AG09319 (cell line): ENCODE measurements at regions not wholly inside any gene's neighbourhood (a gene's known extent, or its start where the extent isn't known, plus 50 kb on each side); places are given as distances from the start of the nearest gene placed in this dataset.

Source experiments
- DNase-seq: peaks from one replicate; pipeline ENCODE4 v3.0.0-alpha.2; 2010; ENCODE audit warnings: low read depth; ENCODE audit errors: extremely low read depth
- TF ChIP-seq, protein P1 (sequence below): IDR thresholded peaks from 2 replicates; pipeline ENCODE4 v1.5.1; 2011; ENCODE audit warnings: low read depth, mild to moderate bottlenecking, inconsistent platforms, low read length, moderate library complexity

DNA sequence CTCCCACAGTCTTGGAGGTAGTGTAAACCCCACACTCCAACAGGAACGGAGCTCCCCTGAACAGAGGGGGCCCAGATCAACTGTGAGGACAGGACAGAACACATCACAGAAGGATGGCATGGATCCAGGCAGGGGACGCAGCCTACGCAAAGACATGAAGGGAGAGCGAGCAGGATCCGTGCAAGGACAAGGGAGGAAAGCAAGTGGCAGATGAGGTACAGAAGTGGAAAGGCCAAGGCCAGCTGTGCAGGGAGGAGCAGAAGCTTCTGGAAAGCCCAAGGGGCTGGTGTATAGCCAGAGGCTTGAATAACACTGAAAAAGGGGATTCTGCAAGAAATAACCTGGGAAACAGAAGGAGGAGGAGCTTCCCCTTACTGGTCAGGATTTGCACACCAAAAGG, 81.2 kb downstream of the SIPA1L2 start:
- no peak for DNase-seq

DNA sequence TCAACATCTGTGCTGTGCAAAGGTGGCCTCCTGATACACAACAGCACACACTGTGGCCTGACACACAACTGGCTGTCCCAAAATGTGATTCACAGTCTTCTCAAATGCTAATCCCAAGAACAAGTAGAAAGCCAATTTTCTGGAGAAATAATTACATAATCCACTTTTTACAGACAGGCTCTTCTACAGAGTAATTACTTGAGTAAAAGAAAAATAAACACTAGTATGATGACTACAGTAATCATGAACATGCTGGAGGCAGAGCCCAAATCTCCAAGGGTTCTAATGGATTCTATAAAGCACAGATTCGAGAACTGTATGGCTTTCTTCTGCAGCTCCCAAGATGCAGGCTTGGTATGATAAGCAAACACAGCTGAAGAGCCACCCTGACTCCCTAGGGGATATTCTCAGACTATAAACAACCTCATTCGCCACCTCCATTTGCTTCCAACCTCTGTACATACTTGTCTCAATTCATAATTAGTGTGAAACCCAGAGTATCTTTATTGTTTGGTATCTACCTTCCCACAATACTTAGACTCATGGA, 81.9 kb downstream of the SIPA1L2 start:
- DNase-seq: no peak
- TF ChIP-seq, protein P1, sequence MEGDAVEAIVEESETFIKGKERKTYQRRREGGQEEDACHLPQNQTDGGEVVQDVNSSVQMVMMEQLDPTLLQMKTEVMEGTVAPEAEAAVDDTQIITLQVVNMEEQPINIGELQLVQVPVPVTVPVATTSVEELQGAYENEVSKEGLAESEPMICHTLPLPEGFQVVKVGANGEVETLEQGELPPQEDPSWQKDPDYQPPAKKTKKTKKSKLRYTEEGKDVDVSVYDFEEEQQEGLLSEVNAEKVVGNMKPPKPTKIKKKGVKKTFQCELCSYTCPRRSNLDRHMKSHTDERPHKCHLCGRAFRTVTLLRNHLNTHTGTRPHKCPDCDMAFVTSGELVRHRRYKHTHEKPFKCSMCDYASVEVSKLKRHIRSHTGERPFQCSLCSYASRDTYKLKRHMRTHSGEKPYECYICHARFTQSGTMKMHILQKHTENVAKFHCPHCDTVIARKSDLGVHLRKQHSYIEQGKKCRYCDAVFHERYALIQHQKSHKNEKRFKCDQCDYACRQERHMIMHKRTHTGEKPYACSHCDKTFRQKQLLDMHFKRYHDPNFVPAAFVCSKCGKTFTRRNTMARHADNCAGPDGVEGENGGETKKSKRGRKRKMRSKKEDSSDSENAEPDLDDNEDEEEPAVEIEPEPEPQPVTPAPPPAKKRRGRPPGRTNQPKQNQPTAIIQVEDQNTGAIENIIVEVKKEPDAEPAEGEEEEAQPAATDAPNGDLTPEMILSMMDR: no peak

More for the DNA sequence above, 81.2 kb downstream of the SIPA1L2 start:
- TF ChIP-seq, protein P1: no peak

DNA sequence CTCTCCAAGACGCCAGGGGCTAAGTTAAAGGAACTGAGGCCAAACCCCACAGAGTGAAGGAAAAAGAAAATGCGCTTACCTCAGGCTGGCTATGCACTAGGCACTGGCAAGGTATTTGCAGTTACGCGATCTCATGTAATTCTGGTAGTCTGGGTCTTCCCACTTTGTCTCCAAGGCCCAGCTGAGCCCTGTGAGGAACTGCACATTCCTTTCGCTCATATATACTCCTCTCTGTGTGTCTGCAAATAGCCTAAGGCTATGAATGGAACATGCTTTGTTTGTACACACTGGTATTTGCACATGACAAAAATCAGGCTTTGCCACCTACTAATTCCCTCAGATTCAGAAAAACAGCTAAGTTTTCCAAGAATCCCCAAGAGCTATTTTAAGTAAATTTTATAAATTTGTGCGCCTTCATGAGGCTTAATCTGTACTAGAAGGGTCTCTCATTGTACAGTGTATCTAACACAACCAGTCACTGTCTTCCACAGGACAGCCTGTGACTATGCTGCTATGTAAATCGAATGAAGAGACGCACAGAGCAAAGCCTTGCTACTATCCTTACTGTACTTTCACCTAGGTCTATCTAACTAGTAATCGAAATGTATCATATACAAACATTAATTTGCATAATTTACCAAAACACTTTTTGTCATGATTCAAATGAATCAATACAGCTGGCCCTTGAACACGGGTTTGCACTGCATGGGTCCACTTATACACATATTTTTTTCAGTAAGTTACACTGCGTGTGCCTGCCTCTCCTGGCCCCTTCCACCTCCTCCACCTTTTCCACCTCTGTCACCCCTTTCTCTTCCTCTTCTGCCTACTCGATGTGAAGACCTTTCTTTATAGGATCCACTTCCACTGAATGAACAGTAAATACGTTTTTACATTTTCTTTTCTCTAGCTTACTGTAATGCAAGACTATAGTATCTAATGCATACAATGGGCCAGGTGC, 87.0 kb downstream of the SIPA1L2 start:
- TF ChIP-seq, protein P1: no peak
- DNase-seq: no peak

DNA sequence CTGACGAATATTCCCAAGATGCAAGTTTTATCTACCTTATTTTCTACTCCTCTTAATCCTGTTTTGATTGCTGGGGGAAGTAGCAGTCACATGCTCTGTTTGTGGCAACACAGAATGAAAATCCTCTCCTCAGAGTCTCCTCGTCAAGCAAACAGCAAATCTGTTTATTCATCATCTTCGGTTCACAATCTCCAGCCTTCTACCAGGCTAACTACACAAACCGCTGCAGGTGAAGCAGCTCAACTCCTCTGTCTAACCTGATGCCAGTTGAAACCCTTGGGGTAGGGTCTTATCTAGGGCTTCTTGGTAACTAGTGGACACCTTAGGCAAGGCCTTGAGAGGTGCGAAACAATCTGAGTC, 91.0 kb downstream of the SIPA1L2 start:
- DNase-seq: no peak
- TF ChIP-seq, protein P1: no peak

DNA sequence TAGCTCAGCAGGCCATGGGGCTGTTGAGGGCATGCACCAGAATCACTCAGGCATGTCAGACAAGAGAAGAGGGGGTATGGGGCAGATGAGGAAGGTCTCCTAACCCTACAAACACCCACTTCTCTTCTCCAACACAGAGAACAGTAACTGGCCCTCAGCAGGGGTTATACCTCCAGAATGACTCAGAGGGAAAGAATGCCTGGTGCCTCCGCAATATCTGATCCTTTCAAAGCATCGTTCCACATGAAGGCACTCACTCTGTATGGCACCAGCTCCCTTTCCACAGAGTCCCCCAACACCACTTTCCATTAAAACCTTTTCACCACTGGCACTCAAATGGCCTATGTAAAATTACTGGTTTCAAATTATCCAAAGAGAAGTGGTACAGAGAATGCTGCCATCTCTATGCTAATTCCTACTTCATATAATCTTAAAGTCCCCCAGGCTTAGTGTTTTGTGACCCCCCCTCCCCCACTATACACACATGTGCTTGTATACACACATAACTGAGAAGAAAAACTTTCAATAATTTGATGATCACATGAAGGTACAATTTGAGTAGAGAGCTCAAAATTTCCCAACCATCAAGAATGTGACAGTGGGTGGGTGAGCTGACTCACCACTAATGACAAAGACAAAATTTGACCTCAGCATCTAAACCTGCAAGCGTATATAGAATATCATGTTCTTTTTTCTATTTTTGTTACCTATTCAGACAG, 91.5 kb downstream of the SIPA1L2 start:
- DNase-seq: no peak

DNA sequence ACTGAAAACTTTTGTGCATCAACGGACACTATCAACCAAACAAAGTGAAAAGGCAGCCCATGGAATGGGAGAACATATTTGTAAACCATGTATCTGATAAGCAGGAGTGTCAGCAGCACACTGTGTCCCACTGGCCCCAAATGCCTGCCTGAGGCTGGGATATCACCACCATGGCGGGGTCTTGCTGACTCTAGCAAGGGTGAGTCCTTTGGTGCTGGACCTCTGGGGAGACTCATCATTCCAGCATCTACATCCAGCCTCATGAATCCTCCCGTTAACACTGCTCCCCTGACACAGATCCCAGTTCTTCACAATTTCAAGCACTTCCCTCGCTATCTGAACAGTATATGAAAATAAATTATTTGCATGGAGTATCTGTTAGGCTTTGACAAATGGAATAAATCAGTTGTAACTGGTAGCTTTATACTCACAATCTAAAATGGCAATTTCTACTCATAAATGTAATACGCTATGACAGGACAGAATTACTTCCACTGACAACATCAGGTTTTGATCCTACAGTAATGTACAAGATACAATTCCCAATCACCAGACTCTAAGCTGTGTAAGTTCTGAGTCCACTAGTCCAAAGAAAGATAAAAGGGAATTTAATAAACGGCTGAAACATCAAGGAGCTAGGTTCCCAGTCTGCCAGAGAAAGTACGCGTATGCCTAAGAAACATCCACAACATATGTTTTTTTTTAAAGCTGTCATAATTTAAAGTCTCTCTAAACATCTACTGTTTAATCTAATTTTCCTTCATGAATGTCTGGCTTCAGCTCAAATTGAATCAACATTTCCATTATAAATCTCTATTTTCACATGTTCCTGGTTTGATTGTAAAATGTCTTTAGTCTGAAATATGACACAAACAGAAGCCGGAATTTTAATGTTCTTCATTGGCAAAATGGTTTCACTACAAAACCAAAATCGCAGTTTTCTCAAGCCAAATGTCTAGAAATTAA, 95.1 kb downstream of the SIPA1L2 start:
- DNase-seq: no peak
- TF ChIP-seq, protein P1: no peak

More for the DNA sequence above, 91.5 kb downstream of the SIPA1L2 start:
- TF ChIP-seq, protein P1: no peak
